Ishikawa (cell line): ENCODE measurements at regions not wholly inside any gene's neighbourhood (a gene's known extent, or its start where the extent isn't known, plus 50 kb on each side); places are given as distances from the start of the nearest gene placed in this dataset.

ENCODE experiments used
- CEBPB ChIP-seq: IDR thresholded peaks from 2 replicates; pipeline ENCODE4 v1.6.1; 2012
- FOXM1 ChIP-seq: IDR thresholded peaks from 2 replicates; pipeline ENCODE4 v1.6.1; 2012; ENCODE audit warnings: low read depth, borderline replicate concordance
- TAF1 ChIP-seq: IDR thresholded peaks from 2 replicates; pipeline ENCODE4 v1.6.1; 2012; ENCODE audit warnings: low read depth, mild to moderate bottlenecking
- TCF12 ChIP-seq: IDR thresholded peaks from 2 replicates; pipeline ENCODE4 v1.6.1; 2012; ENCODE audit warnings: low read depth
- USF1 ChIP-seq: IDR thresholded peaks from 2 replicates; pipeline ENCODE4 v1.6.1; 2012

GRCh38 chr18:7373441-7373840 is 142.6 kb downstream of the LRRC30 start:
- TF ChIP-seq FOXM1, result no peak
- TF ChIP-seq CEBPB, result no peak
- no peak for TF ChIP-seq TCF12
- TF ChIP-seq USF1, result no peak
- TF ChIP-seq TAF1, result no peak
